Activated naive CD4-positive, alpha-beta T cell treated with anti-CD3 and anti-CD28 coated beads, Interleukin-2, amount 50 U/mL, for 16 hours (primary cell): ENCODE measurements at regions not wholly inside any gene's neighbourhood (a gene's known extent, or its start where the extent isn't known, plus 50 kb on each side); places are given as distances from the start of the nearest gene placed in this dataset.

Experiments used
- DNase-seq: peaks from one replicate; pipeline ENCODE4 v3.0.0-alpha.2; 2020

- no peak for DNase-seq
These were observed 239.8 kb upstream of the PREP start for GRCh38 chr6:105642708-105643107.

GRCh38 chr6:105641504-105641903 is 238.6 kb upstream of the PREP start:
- no peak for DNase-seq

- DNase-seq: no peak
These were observed 236.2 kb upstream of the PREP start for GRCh38 chr6:105639124-105639523.

GRCh38 chr6:105633814-105634213 is 230.9 kb upstream of the PREP start:
- no peak for DNase-seq

GRCh38 chr6:105628156-105628860 is 225.4 kb upstream of the PREP start:
- DNase-seq: no peak

- DNase-seq: no peak
These were observed 223.6 kb upstream of the PREP start for GRCh38 chr6:105626295-105627158.

GRCh38 chr6:105624021-105624420 is 221.1 kb upstream of the PREP start:
- no peak for DNase-seq

GRCh38 chr6:105622226-105622625 is 219.3 kb upstream of the PREP start:
- no peak for DNase-seq

GRCh38 chr6:105621564-105622175 is 218.8 kb upstream of the PREP start:
- DNase-seq: no peak

- no peak for DNase-seq
These were observed 218.0 kb upstream of the PREP start for GRCh38 chr6:105620878-105621277.

- no peak for DNase-seq
These were observed 217.3 kb upstream of the PREP start for GRCh38 chr6:105619971-105620741.

GRCh38 chr6:105618247-105618646 is 215.4 kb upstream of the PREP start:
- DNase-seq: no peak

- no peak for DNase-seq
These were observed 213.6 kb upstream of the PREP start for GRCh38 chr6:105616521-105616920.

- DNase-seq: no peak
These were observed 208.7 kb upstream of the PREP start for GRCh38 chr6:105611606-105612005.

- DNase-seq: no peak
These were observed 206.6 kb upstream of the PREP start for GRCh38 chr6:105609375-105609991.

GRCh38 chr6:105608711-105609374 is 206.0 kb upstream of the PREP start:
- no peak for DNase-seq

GRCh38 chr6:105607636-105608621 is 205.0 kb upstream of the PREP start:
- DNase-seq: no peak

- DNase-seq: no peak
These were observed 204.1 kb upstream of the PREP start for GRCh38 chr6:105606831-105607463.

- DNase-seq: no peak
These were observed 201.7 kb upstream of the PREP start for GRCh38 chr6:105604587-105604884.

- DNase-seq: no peak
These were observed 201.1 kb upstream of the PREP start for GRCh38 chr6:105603788-105604586.
